Keratinocyte (primary cell): ENCODE measurements at regions not wholly inside any gene's neighbourhood (a gene's known extent, or its start where the extent isn't known, plus 50 kb on each side); places are given as distances from the start of the nearest gene placed in this dataset.

Source experiments
- DNase-seq: peaks from one replicate; pipeline ENCODE4 v3.0.0-alpha.2; 2011; ENCODE audit warnings: low read depth, missing footprints, low spot score
- FAIRE-seq: peaks from 2 replicates; lab custom pipeline; 2011; peaks lifted over from hg19 to GRCh38; lab: Jason Lieb, UNC
- H2AFZ ChIP-seq: 2 replicates; pipeline ENCODE4 v1.6.0; 2012; ENCODE audit warnings: low read length, control low read depth, inconsistent platforms; ENCODE audit not compliant: control insufficient read depth
- H3K27ac ChIP-seq: 2 replicates; pipeline ENCODE4 v1.5.1; 2011; ENCODE audit warnings: low read length; ENCODE audit not compliant: control insufficient read depth, insufficient read depth
- H3K27me3 ChIP-seq: 3 replicates; pipeline ENCODE4 v1.6.0; 2011; ENCODE audit warnings: low read length; ENCODE audit not compliant: control insufficient read depth, insufficient read depth; ENCODE audit errors: extremely low read depth
- H3K36me3 ChIP-seq, 2 experiments: 2 replicates in 1 of 2; 3 replicates in 1 of 2; pipeline ENCODE4 v1.5.1; 2011; ENCODE audit warnings: low read length in 2 of 2, mild to moderate bottlenecking in 1 of 2; ENCODE audit not compliant: control insufficient read depth in 2 of 2, insufficient read depth in 2 of 2; ENCODE audit errors: extremely low read depth in 1 of 2
- H3K4me1 ChIP-seq: 3 replicates; pipeline ENCODE4 v1.5.1; 2011; ENCODE audit warnings: low read length; ENCODE audit not compliant: control insufficient read depth, insufficient read depth; ENCODE audit errors: extremely low read depth
- H3K4me2 ChIP-seq: 3 replicates; pipeline ENCODE4 v1.6.0; 2011; ENCODE audit warnings: low read depth, low read length; ENCODE audit not compliant: control insufficient read depth, insufficient read depth; ENCODE audit errors: extremely low read depth
- H3K4me3 ChIP-seq, 3 experiments: fragments of 200-600 bp in 1 of 3; sonication (generic) in 1 of 3; 2 replicates in 2 of 3; 3 replicates in 1 of 3; pipeline ENCODE4 v1.5.1; 2011 to 2016; ENCODE audit warnings: low read length in 3 of 3, mild to moderate bottlenecking in 3 of 3, control low read depth in 2 of 3, inconsistent platforms in 1 of 3, low read depth in 1 of 3, mixed read lengths in 1 of 3, mixed run types in 1 of 3, moderate library complexity in 1 of 3; ENCODE audit not compliant: control insufficient read depth in 2 of 3, insufficient read depth in 2 of 3; ENCODE audit errors: extremely low read depth in 1 of 3
- H3K79me2 ChIP-seq: 2 replicates; pipeline ENCODE4 v1.6.0; 2012; ENCODE audit warnings: low read length; ENCODE audit not compliant: control insufficient read depth, insufficient read depth
- H3K9ac ChIP-seq: 3 replicates; pipeline ENCODE4 v1.6.0; 2011; ENCODE audit warnings: low read length; ENCODE audit not compliant: control insufficient read depth, insufficient read depth; ENCODE audit errors: extremely low read depth
- H3K9me1 ChIP-seq: 3 replicates; pipeline ENCODE4 v1.6.0; 2011; ENCODE audit warnings: low read length; ENCODE audit not compliant: control insufficient read depth, insufficient read depth; ENCODE audit errors: extremely low read depth
- H3K9me3 ChIP-seq: 2 replicates; pipeline ENCODE4 v1.5.1; 2012; ENCODE audit warnings: low read depth, low read length; ENCODE audit not compliant: control insufficient read depth
- H4K20me1 ChIP-seq: 3 replicates; pipeline ENCODE4 v1.6.0; 2011; ENCODE audit warnings: low read length; ENCODE audit not compliant: control insufficient read depth, insufficient read depth; ENCODE audit errors: extremely low read depth
- CTCF ChIP-seq, 3 experiments: IDR thresholded peaks in 1 of 3; conservative IDR thresholded peaks in 1 of 3; optimal IDR thresholded peaks in 1 of 3; 2 replicates in 2 of 3; 3 replicates in 1 of 3; pipeline versions ENCODE3 to v1.5.1; 2011; ENCODE audit warnings: low read length in 3 of 3, mild to moderate bottlenecking in 3 of 3, moderate library complexity in 2 of 3, control low read depth in 1 of 3, inconsistent platforms in 1 of 3; ENCODE audit not compliant: insufficient read depth in 2 of 3; ENCODE audit errors: extremely low read depth in 1 of 3
- EZH2 ChIP-seq: IDR thresholded peaks from one replicate; pipeline ENCODE4 v1.6.1; 2012; ENCODE audit warnings: inconsistent platforms, mild to moderate bottlenecking, low read length, moderate library complexity
- dilution Hi-C: fragments of 300-500 bp; cut with MboI; formaldehyde crosslinking; loops from one replicate; pipeline ENCODE4 v1.7.0; 2020; ENCODE audit warnings: low sequenced_read_pairs; ENCODE audit not compliant: extremely low pct_ligation_motif_present

GRCh38 chr3:110184536-110184935, 847.2 kb upstream of the DPPA4 start:
- no peaks in the 10 kb centered on the region for H3K27me3 ChIP-seq
- no peak overlapping the region for H3K9ac ChIP-seq
- FAIRE-seq (no peak), DNase-seq (no peak)
- H2AFZ ChIP-seq = no peak overlapping the region
- dilution Hi-C loops = no loop called here
- no peaks in the 10 kb centered on the region for H3K9me1 ChIP-seq
- H3K4me3 ChIP-seq = no peak overlapping the region
- no peaks in the 10 kb centered on the region for H3K36me3 ChIP-seq
- TF ChIP-seq CTCF (optimal IDR thresholded peaks at IDR 0.05 in 1 of 3, IDR thresholded peaks at IDR 0.05 in 1 of 3, conservative IDR thresholded peaks at IDR 0.05 in 1 of 3; ENCODE audit: extremely low read depth in 1 of 3, insufficient read depth in 2 of 3, low read length in 3 of 3) = no peak
- no peak for TF ChIP-seq EZH2
- H3K79me2 ChIP-seq = no peaks in the 10 kb centered on the region
- no peaks in the 10 kb centered on the region for H3K9me3 ChIP-seq
- H3K4me1 ChIP-seq = no peaks in the 10 kb centered on the region
- no peak overlapping the region for H3K4me2 ChIP-seq
- H4K20me1 ChIP-seq = no peaks in the 10 kb centered on the region
- no peak overlapping the region for H3K27ac ChIP-seq

GRCh38 chr3:110193074-110193473, 855.7 kb upstream of the DPPA4 start:
- no peak overlapping the region for H3K4me2 ChIP-seq
- no peak overlapping the region for H2AFZ ChIP-seq
- H3K27ac ChIP-seq = no peak overlapping the region
- no peaks in the 10 kb centered on the region for H3K4me1 ChIP-seq
- no peaks in the 10 kb centered on the region for H3K9me1 ChIP-seq
- dilution Hi-C loops = no loop called here
- H3K9ac ChIP-seq = no peak overlapping the region
- DNase-seq (no peak), FAIRE-seq (no peak)
- TF ChIP-seq CTCF (optimal IDR thresholded peaks at IDR 0.05 in 1 of 3, IDR thresholded peaks at IDR 0.05 in 1 of 3, conservative IDR thresholded peaks at IDR 0.05 in 1 of 3; ENCODE audit: extremely low read depth in 1 of 3, insufficient read depth in 2 of 3, low read length in 3 of 3) (no peak), EZH2 (no peak)
- H3K79me2 ChIP-seq = no peaks in the 10 kb centered on the region
- no peaks in the 10 kb centered on the region for H4K20me1 ChIP-seq
- no peaks in the 10 kb centered on the region for H3K9me3 ChIP-seq
- no peaks in the 10 kb centered on the region for H3K27me3 ChIP-seq
- no peak overlapping the region for H3K4me3 ChIP-seq
- no peaks in the 10 kb centered on the region for H3K36me3 ChIP-seq
